Natural killer cell (primary cell): ENCODE measurements at regions not wholly inside any gene's neighbourhood (a gene's known extent, or its start where the extent isn't known, plus 50 kb on each side); places are given as distances from the start of the nearest gene placed in this dataset.

ENCODE experiments used
- ATAC-seq, 3 donors: fragments of 150-1000 bp in 2 of 3; fragments of 200-7000 bp in 1 of 3; cut with Tn5 transposase; 1 replicate in 1 of 3; 2 replicates in 2 of 3; pipeline ENCODE4 v1.10.0; 2021; ENCODE audit warnings: mild to moderate bottlenecking in 2 of 3, moderate library complexity in 2 of 3
- DNase-seq, 2 donors: peaks; one replicate each; pipeline versions ENCODE4 v3.0.0 to v3.0.0-alpha.2; 2013 to 2021; ENCODE audit warnings: mixed read lengths in 1 of 2
- H3K27ac ChIP-seq: one replicate; pipeline ENCODE4 v1.5.1; 2013; ENCODE audit warnings: mild to moderate bottlenecking, low read length
- H3K27me3 ChIP-seq: one replicate; pipeline ENCODE4 v1.6.1; 2013; ENCODE audit warnings: low read length; ENCODE audit not compliant: control insufficient read depth, insufficient read depth
- H3K36me3 ChIP-seq: one replicate; pipeline ENCODE4 v1.6.1; 2013; ENCODE audit warnings: low read length; ENCODE audit not compliant: control insufficient read depth, insufficient read depth
- H3K4me1 ChIP-seq: one replicate; pipeline ENCODE4 v1.6.1; 2013; ENCODE audit warnings: low read length; ENCODE audit not compliant: control insufficient read depth, insufficient read depth
- H3K4me3 ChIP-seq: one replicate; pipeline ENCODE4 v1.5.1; 2013; ENCODE audit warnings: low read length
- H3K9me3 ChIP-seq: one replicate; pipeline ENCODE4 v1.6.1; 2013; ENCODE audit warnings: low read length; ENCODE audit not compliant: control insufficient read depth, insufficient read depth
- H3K27ac Mint-ChIP-seq, 2 donors: one replicate each; pipeline ENCODE4 v1.8.0; 2022; ENCODE audit warnings: mild to moderate bottlenecking in 2 of 2, mixed read lengths in 2 of 2, moderate library complexity in 1 of 2
- H3K27me3 Mint-ChIP-seq, 2 donors: one replicate each; pipeline ENCODE4 v1.8.0; 2022; ENCODE audit warnings: low read depth in 2 of 2, mixed read lengths in 2 of 2
- H3K36me3 Mint-ChIP-seq: one replicate; pipeline ENCODE4 v1.8.0; 2022; ENCODE audit warnings: mixed read lengths
- H3K4me1 Mint-ChIP-seq, 2 donors: one replicate each; pipeline ENCODE4 v1.8.0; 2022; ENCODE audit warnings: mixed read lengths in 2 of 2
- H3K4me3 Mint-ChIP-seq: one replicate; pipeline ENCODE4 v1.8.0; 2022; ENCODE audit warnings: mild to moderate bottlenecking, moderate library complexity, mixed read lengths
- H3K9me3 Mint-ChIP-seq, 2 donors: one replicate each; pipeline ENCODE4 v1.8.0; 2022; ENCODE audit warnings: mixed read lengths in 2 of 2
- WGBS: methylation state at CpG from one replicate; pipeline ENCODE4 v1.1.7; 2013; ENCODE audit warnings: missing lambda C conversion rate; ENCODE audit not compliant: insufficient coverage; 5-methylcytosine and 5-hydroxymethylcytosine counted together
- intact Hi-C: fragments of 100-400 bp; cut with micrococcal nuclease; formaldehyde crosslinking; loops from one replicate; pipeline ENCODE4 v1.14.2; 2022
- TF ChIP-seq, protein P1 (sequence below): fragments of 200-600 bp; IDR thresholded peaks from one replicate; pipeline ENCODE4 v1.8.0; 2022; ENCODE audit warnings: antibody characterized with exemption

DNA sequence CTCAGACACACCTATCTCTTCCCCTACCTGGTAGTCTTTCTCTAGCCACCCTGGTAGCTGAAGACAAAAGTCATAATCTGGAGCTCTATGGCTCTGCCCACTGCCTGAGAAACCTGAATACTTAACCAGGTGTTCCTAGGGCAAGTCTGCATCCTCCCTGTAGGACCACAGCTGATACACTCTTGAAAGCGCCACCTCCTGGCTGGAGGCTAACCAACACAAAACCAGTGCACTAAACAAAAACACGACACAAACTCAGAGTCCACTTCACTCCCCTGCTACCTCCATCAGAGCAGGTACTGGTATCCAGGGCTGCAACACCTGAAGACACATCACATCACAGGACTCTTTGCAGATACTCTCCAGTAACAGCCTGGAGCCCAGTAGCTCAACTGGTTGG lies 84.6 kb upstream of the ANXA1 start:
- Histone ChIP-seq H3K9me3 (no peaks in the 10 kb centered on the region), H3K36me3 (no peaks in the 10 kb centered on the region), H3K27me3 (no peaks in the 10 kb centered on the region), H3K4me3 (no peak overlapping the region), H3K27ac (no peak overlapping the region), H3K4me1 (no peaks in the 10 kb centered on the region)
- DNase-seq (no peak), ATAC-seq (no peak)
- Mint-ChIP-seq H3K36me3 (no peaks in the 10 kb centered on the region), H3K4me1 (no peaks in the 10 kb centered on the region), H3K9me3 (no peaks in the 10 kb centered on the region), H3K27ac (no peak overlapping the region), H3K4me3 (no peak overlapping the region), H3K27me3 (peaks cover 14 to 34% of the 10 kb centered on the region in 2 donors)
- WGBS, result 94% methylated on average over 2 of the region's 2 CpGs
- TF ChIP-seq, protein P1, sequence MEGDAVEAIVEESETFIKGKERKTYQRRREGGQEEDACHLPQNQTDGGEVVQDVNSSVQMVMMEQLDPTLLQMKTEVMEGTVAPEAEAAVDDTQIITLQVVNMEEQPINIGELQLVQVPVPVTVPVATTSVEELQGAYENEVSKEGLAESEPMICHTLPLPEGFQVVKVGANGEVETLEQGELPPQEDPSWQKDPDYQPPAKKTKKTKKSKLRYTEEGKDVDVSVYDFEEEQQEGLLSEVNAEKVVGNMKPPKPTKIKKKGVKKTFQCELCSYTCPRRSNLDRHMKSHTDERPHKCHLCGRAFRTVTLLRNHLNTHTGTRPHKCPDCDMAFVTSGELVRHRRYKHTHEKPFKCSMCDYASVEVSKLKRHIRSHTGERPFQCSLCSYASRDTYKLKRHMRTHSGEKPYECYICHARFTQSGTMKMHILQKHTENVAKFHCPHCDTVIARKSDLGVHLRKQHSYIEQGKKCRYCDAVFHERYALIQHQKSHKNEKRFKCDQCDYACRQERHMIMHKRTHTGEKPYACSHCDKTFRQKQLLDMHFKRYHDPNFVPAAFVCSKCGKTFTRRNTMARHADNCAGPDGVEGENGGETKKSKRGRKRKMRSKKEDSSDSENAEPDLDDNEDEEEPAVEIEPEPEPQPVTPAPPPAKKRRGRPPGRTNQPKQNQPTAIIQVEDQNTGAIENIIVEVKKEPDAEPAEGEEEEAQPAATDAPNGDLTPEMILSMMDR, result no peak
- intact Hi-C loops, result no loop called here

DNA sequence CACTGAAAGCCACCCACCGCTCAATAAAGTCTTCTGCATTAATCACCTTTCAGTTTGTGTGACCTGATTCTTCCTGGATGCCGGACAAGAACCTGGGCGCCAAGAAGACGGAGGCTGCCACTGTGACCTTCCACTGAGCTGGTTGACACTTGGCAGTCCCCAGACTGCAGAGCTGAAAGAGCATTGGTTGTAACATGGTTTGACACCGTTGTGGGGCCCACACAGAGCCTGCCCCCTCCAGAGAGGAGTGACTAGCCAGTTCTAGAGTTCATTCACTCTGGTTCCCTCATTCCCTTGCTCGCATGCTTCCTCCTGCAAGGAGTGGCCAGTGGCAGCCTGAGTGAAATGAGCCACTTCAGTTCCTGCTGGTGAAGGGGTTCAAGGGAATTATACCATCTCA lies 86.2 kb upstream of the ANXA1 start:
- no peaks in the 10 kb centered on the region for H3K27me3 ChIP-seq
- no peaks in the 10 kb centered on the region for H3K9me3 Mint-ChIP-seq
- H3K27ac ChIP-seq, result no peak overlapping the region
- intact Hi-C loops, result no loop called here
- H3K4me3 Mint-ChIP-seq, result no peak overlapping the region
- TF ChIP-seq, protein P1, result no peak
- ATAC-seq (no peak), DNase-seq (no peak)
- H3K27me3 Mint-ChIP-seq, result peaks cover 7 to 25% of the 10 kb centered on the region in 2 donors
- H3K36me3 ChIP-seq, result no peaks in the 10 kb centered on the region
- no peaks in the 10 kb centered on the region for H3K36me3 Mint-ChIP-seq
- 96% methylated on average over 6 of the region's 6 CpGs for WGBS
- no peaks in the 10 kb centered on the region for H3K4me1 ChIP-seq
- H3K4me1 Mint-ChIP-seq, result no peaks in the 10 kb centered on the region
- no peak overlapping the region for H3K27ac Mint-ChIP-seq
- no peak overlapping the region for H3K4me3 ChIP-seq
- H3K9me3 ChIP-seq, result no peaks in the 10 kb centered on the region

DNA sequence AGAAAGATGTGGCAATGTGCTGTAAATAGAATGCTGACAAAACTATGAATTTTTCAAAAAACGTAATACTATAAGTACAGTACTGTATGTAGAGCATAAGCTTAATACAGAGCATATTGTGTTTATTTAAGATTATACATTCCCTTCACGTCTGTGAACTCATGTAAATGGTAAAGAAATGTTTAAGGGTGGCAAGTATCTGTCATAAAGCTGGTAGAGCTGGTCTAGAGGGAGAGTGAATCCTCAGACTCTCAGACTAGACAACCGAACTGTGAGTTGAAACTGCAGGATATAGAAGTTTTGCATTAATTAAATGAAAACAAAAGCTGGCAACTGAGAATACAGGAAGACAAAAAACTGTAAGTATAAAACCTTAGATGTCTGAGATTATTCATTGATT lies 87.3 kb upstream of the ANXA1 start:
- H3K27me3 ChIP-seq, result no peaks in the 10 kb centered on the region
- Mint-ChIP-seq H3K4me3 (no peak overlapping the region), H3K27me3 (peaks cover 4 to 23% of the 10 kb centered on the region in 2 donors), H3K9me3 (no peaks in the 10 kb centered on the region), H3K27ac (no peak overlapping the region), H3K4me1 (no peaks in the 10 kb centered on the region), H3K36me3 (no peaks in the 10 kb centered on the region)
- TF ChIP-seq, protein P1, result no peak
- no peaks in the 10 kb centered on the region for H3K36me3 ChIP-seq
- no peak overlapping the region for H3K4me3 ChIP-seq
- ATAC-seq (no peak), DNase-seq (no peak)
- H3K27ac ChIP-seq, result no peak overlapping the region
- 84% methylated on average over 2 of the region's 3 CpGs for WGBS
- no peaks in the 10 kb centered on the region for H3K9me3 ChIP-seq
- no peaks in the 10 kb centered on the region for H3K4me1 ChIP-seq
- intact Hi-C loops, result no loop called here

DNA sequence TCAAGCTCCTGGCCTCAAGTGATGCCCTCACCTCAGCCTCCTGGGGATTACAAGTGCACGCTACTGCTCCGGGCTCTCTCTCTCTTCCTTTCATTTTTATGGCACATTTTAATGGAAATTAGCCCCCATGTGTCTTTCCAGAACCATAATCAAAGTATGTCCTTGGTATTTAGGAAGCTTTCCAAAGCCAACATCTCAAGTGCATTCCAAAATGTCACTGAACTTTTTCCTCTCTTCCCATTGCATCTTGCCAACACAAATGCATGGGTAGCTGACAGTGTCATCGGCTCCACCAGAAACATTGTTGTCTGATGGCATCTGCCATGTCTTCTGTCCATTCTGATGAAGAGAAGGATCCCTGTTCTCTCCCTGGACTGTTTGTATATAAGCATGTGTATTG lies 90.5 kb upstream of the ANXA1 start:
- H3K36me3 Mint-ChIP-seq, result no peaks in the 10 kb centered on the region
- no peak overlapping the region for H3K27ac Mint-ChIP-seq
- DNase-seq, result no peak
- Histone ChIP-seq H3K36me3 (no peaks in the 10 kb centered on the region), H3K9me3 (no peaks in the 10 kb centered on the region), H3K27ac (no peak overlapping the region), H3K27me3 (no peaks in the 10 kb centered on the region), H3K4me1 (no peaks in the 10 kb centered on the region), H3K4me3 (no peak overlapping the region)
- intact Hi-C loops, result no loop called here
- no peak for ATAC-seq
- no peaks in the 10 kb centered on the region for H3K4me1 Mint-ChIP-seq
- no peaks in the 10 kb centered on the region for H3K9me3 Mint-ChIP-seq
- no peak overlapping the region for H3K4me3 Mint-ChIP-seq
- TF ChIP-seq, protein P1, result no peak
- 97% methylated on average over 3 of the region's 3 CpGs for WGBS
- peaks cover 0 to 18% of the 10 kb centered on the region in 2 donors for H3K27me3 Mint-ChIP-seq
